ENCODE measurements at regions not wholly inside any gene's neighbourhood (a gene's known extent, or its start where the extent isn't known, plus 50 kb on each side); places are given as distances from the start of the nearest gene placed in this dataset.

DNA sequence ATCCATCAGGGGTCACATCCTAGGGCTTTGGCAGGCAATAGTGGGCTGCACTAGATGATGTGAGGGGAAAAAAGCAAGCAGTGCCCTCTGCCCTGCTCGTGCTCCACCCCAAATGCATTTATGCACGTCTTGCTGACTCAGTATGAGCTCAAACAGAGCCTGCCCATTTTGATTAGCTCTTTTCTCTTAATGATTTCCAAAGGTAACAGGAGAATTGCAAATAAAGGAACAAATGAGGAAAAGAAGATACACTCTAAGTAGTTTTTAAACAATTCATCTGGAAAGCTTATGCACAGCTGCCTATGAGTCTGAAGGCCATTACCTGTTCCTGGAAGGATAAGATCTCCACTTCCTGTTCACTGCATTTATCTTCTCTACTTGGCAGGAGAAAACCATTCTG lies 364.2 kb downstream of the TMEM232 start:
- Histone ChIP-seq H3K9ac (ENCODE audit: low read length) (no peak overlapping the region), H3K27me3 (replicated peaks; ENCODE audit: control insufficient read depth, insufficient read depth, low read length) (no peaks in the 10 kb centered on the region), H3K36me3 (ENCODE audit: control insufficient read depth, insufficient read depth, low read length, severe bottlenecking) (no peaks in the 10 kb centered on the region), H3K4me1 (ENCODE audit: control insufficient read depth, insufficient read depth, low read length) (peaks cover 12% of the 10 kb centered on the region), H3K4me3 (ENCODE audit: low read length) (no peak overlapping the region), H3K9me3 (ENCODE audit: control insufficient read depth, low read length) (no peaks in the 10 kb centered on the region)
- DNase-seq (ENCODE audit: low read depth) = no peak

DNA sequence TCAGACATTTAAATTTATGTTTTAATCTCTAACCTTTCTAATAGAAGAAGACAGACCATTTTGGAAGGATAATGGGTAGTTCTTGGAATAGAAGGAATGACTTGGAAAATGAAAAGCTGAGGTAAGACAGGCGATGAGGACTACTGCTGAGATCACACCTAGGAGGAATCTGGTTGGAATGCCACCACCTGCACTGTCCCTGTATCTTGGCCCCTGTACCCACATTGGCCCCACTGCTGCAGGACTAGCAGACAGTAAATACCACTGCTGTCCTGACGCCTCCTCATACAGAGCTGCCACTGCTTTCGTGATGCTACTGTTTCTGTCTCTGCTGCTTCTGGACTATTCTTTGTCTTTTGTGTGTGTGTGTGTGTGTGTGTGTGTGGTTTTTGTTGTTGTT lies 359.8 kb downstream of the TMEM232 start:
- no peak for DNase-seq (ENCODE audit: low read depth)
- H3K4me1 ChIP-seq (ENCODE audit: control insufficient read depth, insufficient read depth, low read length) = peaks cover 12% of the 10 kb centered on the region
- H3K36me3 ChIP-seq (ENCODE audit: control insufficient read depth, insufficient read depth, low read length, severe bottlenecking) = no peaks in the 10 kb centered on the region
- H3K9ac ChIP-seq (ENCODE audit: low read length) = no peak overlapping the region
- no peaks in the 10 kb centered on the region for H3K27me3 ChIP-seq (replicated peaks; ENCODE audit: control insufficient read depth, insufficient read depth, low read length)
- H3K9me3 ChIP-seq (ENCODE audit: control insufficient read depth, low read length) = no peaks in the 10 kb centered on the region
- H3K4me3 ChIP-seq (ENCODE audit: low read length) = no peak overlapping the region
